ENCODE measurements at regions not wholly inside any gene's neighbourhood (a gene's known extent, or its start where the extent isn't known, plus 50 kb on each side); places are given as distances from the start of the nearest gene placed in this dataset.

DNA sequence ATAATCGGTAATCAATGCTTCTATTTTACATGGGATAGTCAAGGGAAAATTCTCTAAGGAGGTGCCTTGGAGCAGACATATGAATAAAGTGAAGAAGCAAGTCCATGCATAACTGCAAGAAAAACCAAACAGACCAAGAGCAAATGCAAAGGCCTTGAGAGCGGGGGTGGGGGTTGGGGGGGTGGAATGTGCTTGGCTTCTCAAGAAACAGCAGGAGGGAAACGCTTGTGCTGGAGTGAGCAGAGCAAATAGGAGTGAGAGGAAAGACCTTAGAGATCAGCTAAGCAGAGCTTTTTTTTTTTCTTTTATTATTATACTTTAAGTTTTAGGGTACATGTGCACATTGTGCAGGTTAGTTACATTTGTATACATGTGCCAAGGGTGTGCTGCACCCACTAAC is 260.8 kb downstream of the ARPP21 start:
- no peaks in the 10 kb centered on the region for H3K36me3 ChIP-seq (ENCODE audit: control insufficient read depth in 2 of 2, extremely low read depth in 1 of 2, insufficient read depth in 2 of 2, low read length in 2 of 2)
- CTCF ChIA-PET = no interaction called here
- BruUV-seq (replicated peaks) = no TSS peak

More for the DNA sequence above, 260.8 kb downstream of the ARPP21 start:
- FAIRE-seq (no peak), DNase-seq (ENCODE audit: low read depth, low spot score) (no peak)
- Histone ChIP-seq H3K9me3 (replicated peaks; ENCODE audit: control insufficient read depth, insufficient read depth, low read length) (no peaks in the 10 kb centered on the region), H3K27ac (ENCODE audit: insufficient read depth, low read depth, low read length) (no peak overlapping the region), H3K4me1 (ENCODE audit: control insufficient read depth, extremely low read depth, insufficient read depth, low read length) (no peaks in the 10 kb centered on the region), H3K9ac (replicated peaks; ENCODE audit: extremely low read depth, insufficient read depth, low read length) (no peak overlapping the region), H3K4me2 (ENCODE audit: insufficient read depth, low read length) (no peak overlapping the region), H2AFZ (ENCODE audit: low read depth, low read length) (no peak overlapping the region), H3K9me1 (replicated peaks; ENCODE audit: control insufficient read depth, extremely low read depth, insufficient read depth, low read length) (no peaks in the 10 kb centered on the region), H4K20me1 (replicated peaks; ENCODE audit: control insufficient read depth, extremely low read depth, insufficient read depth, low read length) (no peaks in the 10 kb centered on the region), H3K4me3 (replicated peaks in 1 of 3; ENCODE audit: insufficient read depth in 1 of 3, low read depth in 1 of 3, low read length in 3 of 3) (no peak overlapping the region), H3K27me3 (ENCODE audit: control insufficient read depth in 2 of 2, insufficient read depth in 2 of 2, low read length in 2 of 2) (no peaks in the 10 kb centered on the region), H3K79me2 (ENCODE audit: control insufficient read depth, insufficient read depth, low read length) (no peaks in the 10 kb centered on the region)
- intact Hi-C loops (cut with micrococcal nuclease) = no loop called here
- TF ChIP-seq MYC (IDR thresholded peaks at IDR 0.05; ENCODE audit: low read depth, low read length) = no peak
- no peak for TF ChIP-seq POLR2A (IDR thresholded peaks at IDR 0.05; ENCODE audit: low read depth, low read length)
- TF ChIP-seq, protein P1, sequence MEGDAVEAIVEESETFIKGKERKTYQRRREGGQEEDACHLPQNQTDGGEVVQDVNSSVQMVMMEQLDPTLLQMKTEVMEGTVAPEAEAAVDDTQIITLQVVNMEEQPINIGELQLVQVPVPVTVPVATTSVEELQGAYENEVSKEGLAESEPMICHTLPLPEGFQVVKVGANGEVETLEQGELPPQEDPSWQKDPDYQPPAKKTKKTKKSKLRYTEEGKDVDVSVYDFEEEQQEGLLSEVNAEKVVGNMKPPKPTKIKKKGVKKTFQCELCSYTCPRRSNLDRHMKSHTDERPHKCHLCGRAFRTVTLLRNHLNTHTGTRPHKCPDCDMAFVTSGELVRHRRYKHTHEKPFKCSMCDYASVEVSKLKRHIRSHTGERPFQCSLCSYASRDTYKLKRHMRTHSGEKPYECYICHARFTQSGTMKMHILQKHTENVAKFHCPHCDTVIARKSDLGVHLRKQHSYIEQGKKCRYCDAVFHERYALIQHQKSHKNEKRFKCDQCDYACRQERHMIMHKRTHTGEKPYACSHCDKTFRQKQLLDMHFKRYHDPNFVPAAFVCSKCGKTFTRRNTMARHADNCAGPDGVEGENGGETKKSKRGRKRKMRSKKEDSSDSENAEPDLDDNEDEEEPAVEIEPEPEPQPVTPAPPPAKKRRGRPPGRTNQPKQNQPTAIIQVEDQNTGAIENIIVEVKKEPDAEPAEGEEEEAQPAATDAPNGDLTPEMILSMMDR (IDR thresholded peaks at IDR 0.05; ENCODE audit: extremely low read depth in 1 of 2, insufficient read depth in 1 of 2, low read depth in 1 of 2, low read length in 2 of 2) = no peak
- TF ChIP-seq POLR2AphosphoS5 (IDR thresholded peaks at IDR 0.05; ENCODE audit: insufficient read depth, low read depth, low read length) = no peak
- no peak for TF ChIP-seq GATA2 (IDR thresholded peaks at IDR 0.05; ENCODE audit: insufficient read depth, insufficient read length, low read depth, low read length)
- TF ChIP-seq JUN (IDR thresholded peaks at IDR 0.05; ENCODE audit: borderline replicate concordance, insufficient read depth, insufficient read length, low read depth) = no peak
- no peak for TF ChIP-seq FOS (IDR thresholded peaks at IDR 0.05; ENCODE audit: borderline replicate concordance, insufficient read depth, low read length)
- no peak for TF ChIP-seq MAX (IDR thresholded peaks at IDR 0.05; ENCODE audit: insufficient read depth, insufficient read length)
- TF ChIP-seq EZH2 (IDR thresholded peaks at IDR 0.05; ENCODE audit: borderline replicate concordance, low read depth, low read length, severe bottlenecking) = no peak
- dilution Hi-C loops (cut with MboI; ENCODE audit: extremely low pct_ligation_motif_present, low sequenced_read_pairs) = no loop called here
- POLR2A ChIA-PET = no interaction called here
